ENCODE measurements at regions not wholly inside any gene's neighbourhood (a gene's known extent, or its start where the extent isn't known, plus 50 kb on each side); places are given as distances from the start of the nearest gene placed in this dataset.

GRCh38 chr14:97788846-97789526 is 991.8 kb downstream of the VRK1 start:
- BruUV-seq (replicated peaks) = no TSS peak
- no peak for TF ChIP-seq POLR2A (IDR thresholded peaks at IDR 0.05; ENCODE audit: low read depth, low read length)
- TF ChIP-seq JUN (IDR thresholded peaks at IDR 0.05; ENCODE audit: borderline replicate concordance, insufficient read depth, insufficient read length, low read depth) = no peak
- TF ChIP-seq GATA2 (IDR thresholded peaks at IDR 0.05; ENCODE audit: insufficient read depth, insufficient read length, low read depth, low read length) = no peak
- TF ChIP-seq, protein P1, sequence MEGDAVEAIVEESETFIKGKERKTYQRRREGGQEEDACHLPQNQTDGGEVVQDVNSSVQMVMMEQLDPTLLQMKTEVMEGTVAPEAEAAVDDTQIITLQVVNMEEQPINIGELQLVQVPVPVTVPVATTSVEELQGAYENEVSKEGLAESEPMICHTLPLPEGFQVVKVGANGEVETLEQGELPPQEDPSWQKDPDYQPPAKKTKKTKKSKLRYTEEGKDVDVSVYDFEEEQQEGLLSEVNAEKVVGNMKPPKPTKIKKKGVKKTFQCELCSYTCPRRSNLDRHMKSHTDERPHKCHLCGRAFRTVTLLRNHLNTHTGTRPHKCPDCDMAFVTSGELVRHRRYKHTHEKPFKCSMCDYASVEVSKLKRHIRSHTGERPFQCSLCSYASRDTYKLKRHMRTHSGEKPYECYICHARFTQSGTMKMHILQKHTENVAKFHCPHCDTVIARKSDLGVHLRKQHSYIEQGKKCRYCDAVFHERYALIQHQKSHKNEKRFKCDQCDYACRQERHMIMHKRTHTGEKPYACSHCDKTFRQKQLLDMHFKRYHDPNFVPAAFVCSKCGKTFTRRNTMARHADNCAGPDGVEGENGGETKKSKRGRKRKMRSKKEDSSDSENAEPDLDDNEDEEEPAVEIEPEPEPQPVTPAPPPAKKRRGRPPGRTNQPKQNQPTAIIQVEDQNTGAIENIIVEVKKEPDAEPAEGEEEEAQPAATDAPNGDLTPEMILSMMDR (IDR thresholded peaks at IDR 0.05; ENCODE audit: extremely low read depth in 1 of 2, insufficient read depth in 1 of 2, low read depth in 1 of 2, low read length in 2 of 2) = no peak
- no peak for TF ChIP-seq POLR2AphosphoS5 (IDR thresholded peaks at IDR 0.05; ENCODE audit: insufficient read depth, low read depth, low read length)
- no peak for TF ChIP-seq FOS (IDR thresholded peaks at IDR 0.05; ENCODE audit: borderline replicate concordance, insufficient read depth, low read length)
- no peak for TF ChIP-seq EZH2 (IDR thresholded peaks at IDR 0.05; ENCODE audit: borderline replicate concordance, low read depth, low read length, severe bottlenecking)
- Histone ChIP-seq H3K36me3 (ENCODE audit: control insufficient read depth in 2 of 2, extremely low read depth in 1 of 2, insufficient read depth in 2 of 2, low read length in 2 of 2) (no peaks in the 10 kb centered on the region), H3K27me3 (ENCODE audit: control insufficient read depth in 2 of 2, insufficient read depth in 2 of 2, low read length in 2 of 2) (no peaks in the 10 kb centered on the region), H3K79me2 (ENCODE audit: control insufficient read depth, insufficient read depth, low read length) (no peaks in the 10 kb centered on the region), H4K20me1 (replicated peaks; ENCODE audit: control insufficient read depth, extremely low read depth, insufficient read depth, low read length) (no peaks in the 10 kb centered on the region), H2AFZ (ENCODE audit: low read depth, low read length) (no peak overlapping the region), H3K27ac (ENCODE audit: insufficient read depth, low read depth, low read length) (no peak overlapping the region), H3K9me1 (replicated peaks; ENCODE audit: control insufficient read depth, extremely low read depth, insufficient read depth, low read length) (no peaks in the 10 kb centered on the region), H3K4me3 (replicated peaks in 1 of 3; ENCODE audit: insufficient read depth in 1 of 3, low read depth in 1 of 3, low read length in 3 of 3) (no peak overlapping the region), H3K4me2 (ENCODE audit: insufficient read depth, low read length) (no peak overlapping the region), H3K4me1 (ENCODE audit: control insufficient read depth, extremely low read depth, insufficient read depth, low read length) (no peaks in the 10 kb centered on the region), H3K9ac (replicated peaks; ENCODE audit: extremely low read depth, insufficient read depth, low read length) (no peak overlapping the region), H3K9me3 (replicated peaks; ENCODE audit: control insufficient read depth, insufficient read depth, low read length) (no peaks in the 10 kb centered on the region)
- dilution Hi-C loops (cut with MboI; ENCODE audit: extremely low pct_ligation_motif_present, low sequenced_read_pairs) (no loop called here), intact Hi-C loops (cut with micrococcal nuclease) (no loop called here)
- no peak for DNase-seq (ENCODE audit: low read depth, low spot score)
- FAIRE-seq = no peak
- ChIA-PET POLR2A (no interaction called here), CTCF (no interaction called here)
